Cardiac septum (tissue), 1 donor: ENCODE measurements at regions not wholly inside any gene's neighbourhood (a gene's known extent, or its start where the extent isn't known, plus 50 kb on each side); places are given as distances from the start of the nearest gene placed in this dataset.

ENCODE experiments used
- DNase-seq: peaks from one replicate; pipeline ENCODE4 v3.0.0-alpha.2; 2020; ENCODE audit warnings: low spot score
- intact Hi-C: fragments of 100-400 bp; cut with DNase I; formaldehyde crosslinking; loops from one replicate; pipeline ENCODE4 v1.14.0; 2022
- donor health status: DM: no; HTN: no; CAD: no.

GRCh38 chr1:108027389-108027788 is 62.4 kb upstream of the VAV3 start:
- intact Hi-C loops, result no loop called here
- DNase-seq, result no peak

GRCh38 chr1:108017698-108018097 is 52.7 kb upstream of the VAV3 start:
- intact Hi-C loops, result loop anchor here (5.0 kb wide), 1 partner anchor 35 kb away; no protein-coding TSS in a partner anchor

DNA sequence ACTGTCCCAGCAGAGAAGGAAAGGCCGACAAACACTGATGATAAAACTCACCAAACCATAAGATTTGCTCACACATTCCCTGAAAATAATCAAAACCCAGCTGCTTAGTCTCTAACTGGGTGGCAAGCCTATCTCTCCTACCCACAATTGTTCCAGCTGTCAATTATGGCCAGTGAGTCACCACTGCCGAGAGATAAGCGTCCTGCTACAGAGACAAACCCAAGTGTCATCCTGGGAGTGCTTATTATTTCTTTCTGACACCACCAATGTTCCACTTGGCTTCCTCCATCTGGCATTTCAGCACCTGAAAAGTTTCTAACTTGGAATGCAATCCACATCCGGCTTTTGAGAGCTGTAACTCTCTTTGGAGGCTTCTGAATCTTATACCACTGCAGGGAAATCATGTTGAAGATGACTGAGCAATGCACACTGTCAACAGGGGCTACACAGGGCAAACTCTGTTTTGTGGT is 51.5 kb upstream of the VAV3 start:
- intact Hi-C loops, result loop anchor here (5.0 kb wide), 1 partner anchor 36 kb away; no protein-coding TSS in a partner anchor
- DNase-seq, result no peak

More at GRCh38 chr1:108017698-108018097, 52.7 kb upstream of the VAV3 start:
- no peak for DNase-seq
